Stomach (tissue), 8 donors: ENCODE measurements at regions not wholly inside any gene's neighbourhood (a gene's known extent, or its start where the extent isn't known, plus 50 kb on each side); places are given as distances from the start of the nearest gene placed in this dataset.

ENCODE experiments used
- DNase-seq, 2 donors: peaks; one replicate each; pipeline versions ENCODE4 v3.0.0 to v3.0.0-alpha.2; 2013 to 2019
- H3K27ac ChIP-seq, 5 donors: fragments of 200-600 bp in 4 of 5; sonication (generic) in 4 of 5; one replicate each; pipeline ENCODE4 v1.5.1; 2013 to 2019; ENCODE audit warnings: mild to moderate bottlenecking in 1 of 5, moderate library complexity in 1 of 5
- H3K27me3 ChIP-seq, 3 donors: fragments of 200-600 bp; sonication (generic); one replicate each; pipeline ENCODE4 v1.5.1; 2017 to 2019; ENCODE audit warnings: mixed run types in 1 of 3
- H3K36me3 ChIP-seq, 4 donors: fragments of 200-600 bp; sonication (generic); 1 replicate in 3 of 4; 2 replicates in 1 of 4; pipeline ENCODE4 v1.5.1; 2016 to 2019
- H3K4me1 ChIP-seq, 4 donors: fragments of 200-600 bp; sonication (generic); one replicate each; pipeline ENCODE4 v1.5.1; 2016 to 2019
- H3K4me3 ChIP-seq, 4 donors: fragments of 200-600 bp; sonication (generic) in 3 of 4; one replicate each; pipeline ENCODE4 v1.5.1; 2016 to 2019; ENCODE audit warnings: mild to moderate bottlenecking in 1 of 4
- H3K9me3 ChIP-seq, 4 donors: fragments of 200-600 bp; sonication (generic); one replicate each; pipeline ENCODE4 v1.5.1; 2016 to 2019
- EP300 ChIP-seq: sonication (generic); formaldehyde crosslinking; IDR thresholded peaks from one replicate; pipeline ENCODE4 v1.6.1; 2017; ENCODE audit warnings: antibody characterized with exemption
- POLR2A ChIP-seq, 4 donors: fragments of 450-650 bp; IDR thresholded peaks; one replicate each; pipeline ENCODE4 v1.6.1; 2016; ENCODE audit warnings: antibody characterized with exemption in 4 of 4, control low read depth in 2 of 4, mild to moderate bottlenecking in 1 of 4, moderate library complexity in 1 of 4
- POLR2AphosphoS5 ChIP-seq, 3 donors: sonication (generic); formaldehyde crosslinking; IDR thresholded peaks; one replicate each; pipeline ENCODE4 v1.6.1; 2016; ENCODE audit warnings: antibody characterized with exemption in 3 of 3
- WGBS, 5 donors: extraction: QIAGEN DNeasy Blood & Tissue Kit in 3 of 5; methylation state at CpG; one replicate each; pipeline versions ENCODE4 v1.1.5 to v1.1.7; 2013 to 2018; 5-methylcytosine and 5-hydroxymethylcytosine counted together
- intact Hi-C: fragments of 100-400 bp; cut with DNase I; formaldehyde crosslinking; loops from one replicate; pipeline ENCODE4 v1.15.1; 2023; ENCODE audit warnings: low total_unique reads
- TF ChIP-seq, protein P1 (sequence below), 7 experiments: fragments of 450-650 bp in 4 of 7; fragments of 200-600 bp in 3 of 7; sonication (generic) in 3 of 7; IDR thresholded peaks; one replicate each; pipeline ENCODE4 v1.5.1; 2016 to 2019; ENCODE audit warnings: antibody characterized with exemption in 7 of 7, control low read depth in 2 of 7, mild to moderate bottlenecking in 1 of 7
- donor health status: healthy with polysubstance abuse.
- donor health status: Bipolar disorder and iron deficiency.
- donor health status: healthy.

DNA sequence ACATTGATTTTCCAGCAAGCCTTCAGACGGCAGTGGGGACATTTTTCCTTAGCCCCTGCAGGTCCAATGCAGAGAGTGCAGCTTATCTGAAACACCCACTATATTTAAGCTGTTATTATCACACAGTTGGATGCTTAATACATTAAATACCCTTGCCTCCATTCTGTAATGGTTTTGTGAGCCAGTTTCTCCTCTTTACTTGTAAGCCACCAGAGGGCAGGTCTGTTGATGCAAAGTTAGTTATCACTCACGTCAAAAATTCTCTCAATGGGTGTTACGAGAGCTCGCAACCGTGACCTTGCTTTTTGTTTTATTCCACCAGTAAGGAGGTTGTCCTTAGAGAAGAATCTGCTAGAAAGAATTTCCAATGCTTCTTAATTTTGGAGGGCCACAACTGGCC is 189.8 kb downstream of the INSIG2 start:
- 84 to 90% (median 85%) methylated on average over 5 of the region's 5 CpGs for WGBS, 5 donors
- intact Hi-C loops = no loop called here
- TF ChIP-seq POLR2AphosphoS5 (IDR thresholded peaks at IDR 0.05) (no peak), EP300 (no peak), POLR2A (IDR thresholded peaks at IDR 0.05) (no peak)
- TF ChIP-seq, protein P1, sequence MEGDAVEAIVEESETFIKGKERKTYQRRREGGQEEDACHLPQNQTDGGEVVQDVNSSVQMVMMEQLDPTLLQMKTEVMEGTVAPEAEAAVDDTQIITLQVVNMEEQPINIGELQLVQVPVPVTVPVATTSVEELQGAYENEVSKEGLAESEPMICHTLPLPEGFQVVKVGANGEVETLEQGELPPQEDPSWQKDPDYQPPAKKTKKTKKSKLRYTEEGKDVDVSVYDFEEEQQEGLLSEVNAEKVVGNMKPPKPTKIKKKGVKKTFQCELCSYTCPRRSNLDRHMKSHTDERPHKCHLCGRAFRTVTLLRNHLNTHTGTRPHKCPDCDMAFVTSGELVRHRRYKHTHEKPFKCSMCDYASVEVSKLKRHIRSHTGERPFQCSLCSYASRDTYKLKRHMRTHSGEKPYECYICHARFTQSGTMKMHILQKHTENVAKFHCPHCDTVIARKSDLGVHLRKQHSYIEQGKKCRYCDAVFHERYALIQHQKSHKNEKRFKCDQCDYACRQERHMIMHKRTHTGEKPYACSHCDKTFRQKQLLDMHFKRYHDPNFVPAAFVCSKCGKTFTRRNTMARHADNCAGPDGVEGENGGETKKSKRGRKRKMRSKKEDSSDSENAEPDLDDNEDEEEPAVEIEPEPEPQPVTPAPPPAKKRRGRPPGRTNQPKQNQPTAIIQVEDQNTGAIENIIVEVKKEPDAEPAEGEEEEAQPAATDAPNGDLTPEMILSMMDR (IDR thresholded peaks at IDR 0.05) = no peak

DNA sequence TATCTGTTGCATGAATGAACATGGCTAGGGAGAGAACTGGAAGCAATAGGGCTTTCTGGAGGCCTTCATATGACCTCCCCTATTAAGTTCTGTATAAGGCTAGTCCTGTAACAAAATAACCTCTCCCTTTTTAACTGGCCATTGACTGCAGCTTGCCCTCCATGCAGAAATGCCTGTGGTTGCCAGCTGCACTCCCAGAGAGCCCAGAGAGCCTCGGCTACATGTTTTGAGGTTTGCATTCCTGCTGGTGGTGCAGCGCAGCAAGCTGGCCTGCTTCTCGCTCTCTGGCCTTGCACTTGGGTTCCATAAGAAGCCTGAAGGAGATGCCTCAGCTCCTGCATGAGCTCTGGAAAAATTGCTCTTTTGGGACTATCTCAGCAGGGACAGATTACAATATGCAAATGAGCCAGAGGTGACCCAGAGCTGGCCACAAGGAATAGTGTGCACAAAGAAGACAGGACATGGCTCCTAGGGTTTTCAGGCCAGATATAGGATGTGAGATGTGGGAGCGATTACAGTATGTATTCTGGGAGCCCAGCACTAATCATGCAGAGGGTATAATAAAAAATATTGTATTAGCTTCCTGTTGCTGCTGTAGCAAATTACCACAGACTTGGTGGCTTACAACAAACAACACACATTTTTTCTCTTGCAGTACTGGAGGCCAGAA is 186.7 kb downstream of the INSIG2 start:
- intact Hi-C loops = no loop called here
- DNase-seq = no peak
- TF ChIP-seq, protein P1 (IDR thresholded peaks at IDR 0.05) = no peak
- TF ChIP-seq POLR2A (IDR thresholded peaks at IDR 0.05) (no peak), EP300 (no peak), POLR2AphosphoS5 (IDR thresholded peaks at IDR 0.05) (no peak)
- no peak overlapping the region for H3K4me3 ChIP-seq
- peaks cover 0 to 28% (median 3%) of the 10 kb centered on the region in 3 donors for H3K27me3 ChIP-seq
- H3K27ac ChIP-seq = no peak overlapping the region
- WGBS, 5 donors = 68 to 86% (median 79%) methylated on average over 3 to 4 of the region's 4 CpGs
- H3K9me3 ChIP-seq = no peaks in the 10 kb centered on the region
- H3K36me3 ChIP-seq = no peaks in the 10 kb centered on the region
- no peaks in the 10 kb centered on the region for H3K4me1 ChIP-seq

More for the DNA sequence above, 189.8 kb downstream of the INSIG2 start:
- no peaks in the 10 kb centered on the region for H3K9me3 ChIP-seq
- H3K27ac ChIP-seq = no peak overlapping the region
- peaks cover 0 to 33% (median 0%) of the 10 kb centered on the region in 3 donors for H3K27me3 ChIP-seq
- no peaks in the 10 kb centered on the region for H3K4me1 ChIP-seq
- H3K4me3 ChIP-seq = no peak overlapping the region
- no peak for DNase-seq
- no peaks in the 10 kb centered on the region for H3K36me3 ChIP-seq

DNA sequence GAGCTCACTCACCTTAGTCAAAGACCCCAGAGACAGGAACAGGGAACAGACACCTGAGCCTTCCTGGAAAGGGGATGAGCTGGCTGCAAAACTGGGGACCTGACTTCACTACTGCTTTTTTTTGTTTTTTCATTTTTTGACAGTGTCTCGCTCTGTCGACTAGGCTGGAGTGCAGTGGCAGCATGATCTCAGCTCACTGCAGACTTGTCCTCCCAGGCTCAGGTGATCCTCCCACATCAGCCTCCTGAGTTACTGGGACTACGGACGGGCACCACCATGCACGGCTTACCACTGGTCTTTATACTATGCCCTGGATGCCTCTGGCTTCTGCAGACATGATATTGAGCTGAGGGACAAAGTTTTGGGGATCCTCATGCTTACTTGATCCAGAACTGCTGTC is 184.1 kb downstream of the INSIG2 start:
- Histone ChIP-seq H3K9me3 (no peaks in the 10 kb centered on the region), H3K27me3 (peaks cover 0 to 19% (median 3%) of the 10 kb centered on the region in 3 donors), H3K4me3 (no peak overlapping the region), H3K4me1 (no peaks in the 10 kb centered on the region), H3K27ac (no peak overlapping the region), H3K36me3 (no peaks in the 10 kb centered on the region)
- WGBS, 5 donors = 68 to 93% (median 70%) methylated on average over 5 of the region's 5 CpGs
- no peak for DNase-seq
- intact Hi-C loops = no loop called here
- TF ChIP-seq POLR2AphosphoS5 (IDR thresholded peaks at IDR 0.05) (no peak), EP300 (no peak), POLR2A (IDR thresholded peaks at IDR 0.05) (no peak)
- TF ChIP-seq, protein P1 (IDR thresholded peaks at IDR 0.05) = no peak

DNA sequence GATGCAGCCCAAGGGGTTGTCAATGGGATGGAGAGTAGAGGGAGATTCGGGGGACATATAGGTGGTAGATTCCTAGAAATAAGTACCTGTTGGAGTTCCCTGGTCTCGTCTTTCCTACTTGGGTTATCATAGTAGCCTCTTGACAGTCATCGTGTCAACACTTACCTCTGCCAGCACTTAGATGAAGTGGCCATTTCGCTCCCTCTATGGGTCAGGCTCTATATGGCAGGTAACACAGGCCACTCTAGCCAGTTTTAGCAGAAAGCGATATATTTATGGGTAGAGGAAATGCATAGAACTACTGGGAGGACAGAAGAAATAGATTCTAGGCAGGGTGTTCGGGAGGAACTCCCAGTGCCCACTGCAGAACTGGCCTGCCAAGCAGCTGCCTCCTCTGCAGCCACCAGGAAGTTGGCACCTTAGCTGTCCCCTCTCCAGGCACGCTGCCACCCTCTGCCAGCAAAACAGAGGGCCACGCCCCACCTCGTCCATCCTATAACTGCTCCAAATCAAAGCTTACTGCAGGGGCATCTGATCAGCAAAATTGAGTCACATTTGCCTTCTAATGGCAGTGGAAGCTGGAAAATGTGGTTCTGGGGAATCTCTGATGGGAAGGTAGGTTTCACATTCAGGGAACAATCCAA is 181.3 kb downstream of the INSIG2 start:
- Histone ChIP-seq H3K27me3 (peaks cover 0 to 12% (median 3%) of the 10 kb centered on the region in 3 donors), H3K36me3 (no peaks in the 10 kb centered on the region), H3K4me3 (no peak overlapping the region), H3K9me3 (no peaks in the 10 kb centered on the region), H3K4me1 (no peaks in the 10 kb centered on the region), H3K27ac (no peak overlapping the region)
- intact Hi-C loops = no loop called here
- no peak for TF ChIP-seq EP300
- TF ChIP-seq, protein P1 (IDR thresholded peaks at IDR 0.05) = no peak
- TF ChIP-seq POLR2A (IDR thresholded peaks at IDR 0.05) = no peak
- no peak for TF ChIP-seq POLR2AphosphoS5 (IDR thresholded peaks at IDR 0.05)
- WGBS, 5 donors = 57 to 70% (median 62%) methylated on average over 9 of the region's 9 CpGs
- DNase-seq = no peak
